Stimulated activated CD8-positive, alpha-beta memory T cell treated with anti-CD3 and anti-CD28 coated beads, Interleukin-12 subunit alpha, Interleukin-12 subunit beta, amount 100 ng/mL, for 4 hours (primary cell): ENCODE measurements at regions not wholly inside any gene's neighbourhood (a gene's known extent, or its start where the extent isn't known, plus 50 kb on each side); places are given as distances from the start of the nearest gene placed in this dataset.
A peak's percentile ranks its signal among the peaks of the same experiment; 100 is the strongest.

Experiments
- DNase-seq: peaks from one replicate; pipeline ENCODE4 v3.0.0-alpha.2; 2020; ENCODE audit warnings: low read depth

- no peak for DNase-seq
These were observed 236.5 kb downstream of the FOXO1 start for GRCh38 chr13:40429706-40430545.

DNA sequence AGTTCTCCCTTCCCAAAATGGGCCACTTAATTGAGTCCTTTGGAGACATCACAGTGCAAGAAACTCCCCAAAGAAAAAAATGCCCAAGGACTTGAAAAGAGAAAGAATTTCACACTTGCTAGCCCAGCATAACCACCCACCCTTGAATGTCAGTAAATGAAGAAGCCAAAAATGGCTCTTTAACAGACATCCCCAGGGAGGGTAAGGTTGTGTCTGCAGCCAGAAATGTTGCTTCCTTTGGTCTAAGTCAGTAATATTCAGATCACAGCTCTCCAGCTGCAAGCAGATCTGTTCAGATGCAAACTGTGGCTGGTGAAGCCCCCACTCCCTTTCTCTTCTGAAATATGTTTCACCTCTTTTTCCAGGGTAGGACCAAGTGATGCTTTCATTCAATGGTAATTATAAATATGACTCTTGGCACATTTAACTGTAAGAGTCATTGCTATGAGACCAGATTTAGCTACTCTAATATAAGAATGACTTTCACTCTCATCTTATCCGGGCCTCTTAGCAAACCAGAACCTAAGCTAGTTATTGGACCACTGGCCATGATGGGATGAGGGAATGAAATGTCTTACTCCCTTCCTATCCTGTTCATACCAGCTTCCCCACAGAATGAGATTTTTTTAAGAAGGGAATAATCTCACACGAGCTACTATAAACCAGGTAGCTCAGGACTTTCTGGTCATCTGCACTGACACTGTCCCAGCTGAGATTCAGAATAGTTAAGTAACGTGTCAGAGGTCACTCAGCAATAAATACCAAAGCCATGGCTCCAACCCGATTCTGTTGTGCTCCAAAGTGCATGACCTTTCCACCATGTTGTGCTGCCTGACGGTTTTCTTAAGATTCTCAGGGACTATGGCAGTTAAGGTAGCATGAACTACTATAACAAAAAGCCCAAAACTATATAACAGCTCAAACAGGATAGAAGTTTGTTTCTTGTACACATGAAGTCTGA is 234.1 kb downstream of the FOXO1 start:
- no peak for DNase-seq

DNA sequence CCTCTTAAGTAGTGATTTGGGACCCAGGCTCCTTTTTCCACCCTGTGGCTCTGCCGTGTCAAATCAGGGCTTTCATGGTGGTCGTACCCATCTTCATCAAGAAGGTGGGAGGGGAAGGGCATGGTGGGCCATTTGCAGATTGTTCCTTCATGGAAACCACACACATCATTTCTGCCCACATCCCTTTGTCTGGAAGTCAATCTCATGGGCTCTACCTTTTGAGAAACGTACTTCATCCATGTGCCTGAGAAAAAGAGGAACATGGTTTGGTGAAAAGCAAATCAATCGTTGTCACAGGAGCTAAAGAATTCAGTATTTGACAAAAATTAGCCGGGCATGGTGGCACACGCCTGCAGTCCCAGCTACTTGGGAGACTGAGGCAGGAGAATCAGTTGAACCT is 233.4 kb downstream of the FOXO1 start:
- no peak for DNase-seq

GRCh38 chr13:40433577-40433976 is 232.9 kb downstream of the FOXO1 start:
- peak; percentile 5 for DNase-seq

DNA sequence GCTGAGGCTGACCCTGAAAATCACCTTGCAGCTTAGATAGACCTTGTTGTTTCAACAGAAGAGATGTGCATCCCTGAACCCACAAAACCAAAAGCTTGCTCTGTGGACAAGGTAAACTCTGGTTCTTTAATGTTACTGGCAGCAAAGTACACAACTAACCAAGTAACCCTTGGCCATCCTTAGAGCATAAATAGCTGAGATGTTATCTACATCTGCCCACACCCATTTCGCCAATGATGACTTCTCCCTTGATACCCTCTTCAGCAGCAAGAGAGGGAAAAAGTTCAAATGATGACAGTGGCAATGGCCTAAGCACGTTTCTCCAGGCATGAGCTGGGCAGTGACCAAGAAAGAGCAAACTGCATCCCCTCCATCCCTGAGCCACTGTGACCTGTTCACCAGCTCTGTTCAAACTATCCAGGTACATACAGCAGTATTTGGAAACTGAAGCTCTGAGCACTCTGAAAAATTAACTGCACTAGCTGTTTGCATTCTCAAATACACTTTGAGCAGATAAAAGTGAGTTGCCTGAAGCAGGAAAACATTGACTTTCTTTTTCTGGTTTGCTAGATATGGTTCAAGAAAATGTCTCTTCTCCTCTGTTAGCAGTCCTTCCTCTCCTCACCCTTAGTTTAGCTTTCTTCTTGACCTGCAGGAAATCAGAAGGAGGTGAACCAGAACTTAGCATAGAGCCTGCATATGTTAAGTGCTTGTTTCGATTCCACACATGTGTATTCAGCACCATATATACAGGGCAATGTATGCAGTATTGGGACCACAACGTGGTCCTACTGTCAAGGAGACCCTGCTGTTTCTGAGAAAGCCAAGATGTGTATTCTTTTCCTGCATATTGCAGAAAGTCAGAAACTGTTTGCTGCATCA is 231.7 kb downstream of the FOXO1 start:
- no peak for DNase-seq

GRCh38 chr13:40438022-40438680 is 228.3 kb downstream of the FOXO1 start:
- no peak for DNase-seq

GRCh38 chr13:40438999-40439797 is 227.2 kb downstream of the FOXO1 start:
- no peak for DNase-seq

- DNase-seq = no peak
These were observed 226.5 kb downstream of the FOXO1 start for GRCh38 chr13:40439928-40440327.

GRCh38 chr13:40440990-40441820 is 225.2 kb downstream of the FOXO1 start:
- no peak for DNase-seq

GRCh38 chr13:40442231-40442630 is 224.2 kb downstream of the FOXO1 start:
- DNase-seq = no peak

- DNase-seq = no peak
These were observed 223.6 kb downstream of the FOXO1 start for GRCh38 chr13:40442826-40443225.

- no peak for DNase-seq
These were observed 222.2 kb downstream of the FOXO1 start for GRCh38 chr13:40444241-40444640.

DNA sequence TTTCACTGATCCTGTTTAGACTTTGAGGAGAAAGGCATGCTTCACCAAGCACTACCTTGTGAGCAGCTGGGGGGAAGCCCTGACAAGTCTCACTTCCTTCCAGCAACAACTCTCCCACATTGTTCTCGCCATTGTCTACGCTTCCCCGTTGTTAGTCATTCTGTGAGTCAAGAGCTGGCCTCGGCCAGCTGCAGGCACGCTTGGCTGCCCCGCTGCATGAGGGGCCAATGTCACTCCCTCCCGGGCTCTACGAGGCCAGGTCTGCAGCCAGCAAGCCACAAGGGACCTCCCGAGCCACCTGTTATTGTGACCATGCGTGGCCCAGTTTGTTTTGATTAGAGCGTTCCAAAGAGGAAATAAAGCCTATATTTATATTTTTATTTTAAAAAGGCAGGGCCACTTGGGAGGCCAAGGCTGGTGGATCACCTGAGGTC is 220.9 kb downstream of the FOXO1 start:
- DNase-seq = no peak

- DNase-seq = no peak
These were observed 220.1 kb downstream of the FOXO1 start for GRCh38 chr13:40446365-40446764.

DNA sequence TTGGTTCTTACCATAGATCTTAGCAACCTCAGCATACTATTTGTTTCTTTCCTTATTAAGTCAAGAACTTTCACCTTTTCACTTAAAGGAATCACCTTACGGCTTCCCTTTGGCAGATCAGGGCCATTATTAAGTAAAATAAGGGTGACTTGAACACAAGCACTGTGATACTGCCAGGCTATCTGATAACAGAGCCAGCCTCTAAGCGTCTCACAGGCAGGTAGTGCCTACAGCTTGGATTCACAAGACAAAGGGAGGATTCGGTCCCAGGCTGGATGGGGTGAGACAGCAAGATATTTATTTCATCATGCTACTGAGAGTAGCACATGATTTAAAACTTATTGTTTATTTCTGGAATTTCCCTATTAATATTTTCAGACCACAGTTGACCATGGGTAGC is 218.6 kb downstream of the FOXO1 start:
- DNase-seq = no peak

GRCh38 chr13:40452038-40452666 is 214.3 kb downstream of the FOXO1 start:
- no peak for DNase-seq

DNA sequence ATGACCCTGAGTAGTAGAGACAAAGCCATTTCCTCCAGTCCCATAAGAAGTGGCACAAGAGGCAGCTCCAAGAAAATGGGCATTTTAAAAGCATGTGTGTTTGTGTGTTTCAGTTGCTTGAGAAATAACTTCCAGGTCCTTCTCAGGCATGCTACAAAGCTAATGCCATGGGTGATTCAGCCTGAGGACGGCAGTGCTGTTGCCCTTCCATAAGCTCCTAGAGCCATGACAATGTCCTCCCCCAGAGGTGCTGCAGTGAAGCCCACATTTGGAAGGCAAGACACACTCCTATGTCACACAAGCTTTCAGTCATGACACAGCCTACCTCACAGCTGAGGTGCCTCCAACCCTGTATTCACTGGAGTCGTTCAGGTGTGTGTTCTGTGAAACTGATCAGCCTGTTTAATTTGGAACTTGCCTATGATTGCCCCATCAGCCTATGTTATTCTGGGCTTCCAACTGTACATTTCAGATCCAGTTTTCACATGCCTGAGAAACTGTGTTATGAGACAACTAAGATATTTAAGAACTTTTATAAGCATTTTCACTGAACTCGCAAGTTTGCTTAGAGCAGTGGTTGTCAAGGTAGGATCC is 213.6 kb downstream of the FOXO1 start:
- DNase-seq = no peak

DNA sequence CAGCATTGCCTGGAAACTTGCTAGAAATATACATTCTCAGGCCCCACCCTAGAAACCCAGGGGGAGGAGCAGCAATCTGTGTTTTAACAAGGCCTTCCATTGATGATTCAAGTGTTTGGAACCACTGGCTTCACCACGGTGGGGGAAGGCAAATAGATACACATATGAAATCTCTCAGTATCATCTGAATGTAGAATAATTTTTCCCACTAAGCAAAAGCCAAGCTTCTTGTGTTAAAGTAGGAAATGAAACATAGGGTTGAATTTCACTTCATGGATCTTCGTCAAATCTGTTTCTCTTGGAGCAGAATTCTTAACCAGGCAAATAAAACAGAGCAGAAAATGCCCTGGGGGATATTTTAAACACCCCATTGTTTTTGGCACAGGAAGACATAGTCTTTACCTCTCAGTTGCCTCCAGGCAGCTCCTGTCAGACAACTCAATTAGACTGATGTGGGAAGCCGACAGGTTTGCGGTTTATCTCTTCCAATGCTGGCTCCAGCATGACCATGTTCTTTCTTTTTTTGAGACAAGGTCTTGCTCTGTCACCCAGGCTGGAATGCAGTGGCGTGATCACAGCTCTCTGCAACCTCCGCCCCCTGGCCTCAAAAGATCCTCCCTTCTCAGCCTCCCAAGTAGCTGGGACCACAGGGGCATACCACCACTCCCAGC is 213.0 kb downstream of the FOXO1 start:
- no peak for DNase-seq
